ENCODE measurements at regions not wholly inside any gene's neighbourhood (a gene's known extent, or its start where the extent isn't known, plus 50 kb on each side); places are given as distances from the start of the nearest gene placed in this dataset.

DNA sequence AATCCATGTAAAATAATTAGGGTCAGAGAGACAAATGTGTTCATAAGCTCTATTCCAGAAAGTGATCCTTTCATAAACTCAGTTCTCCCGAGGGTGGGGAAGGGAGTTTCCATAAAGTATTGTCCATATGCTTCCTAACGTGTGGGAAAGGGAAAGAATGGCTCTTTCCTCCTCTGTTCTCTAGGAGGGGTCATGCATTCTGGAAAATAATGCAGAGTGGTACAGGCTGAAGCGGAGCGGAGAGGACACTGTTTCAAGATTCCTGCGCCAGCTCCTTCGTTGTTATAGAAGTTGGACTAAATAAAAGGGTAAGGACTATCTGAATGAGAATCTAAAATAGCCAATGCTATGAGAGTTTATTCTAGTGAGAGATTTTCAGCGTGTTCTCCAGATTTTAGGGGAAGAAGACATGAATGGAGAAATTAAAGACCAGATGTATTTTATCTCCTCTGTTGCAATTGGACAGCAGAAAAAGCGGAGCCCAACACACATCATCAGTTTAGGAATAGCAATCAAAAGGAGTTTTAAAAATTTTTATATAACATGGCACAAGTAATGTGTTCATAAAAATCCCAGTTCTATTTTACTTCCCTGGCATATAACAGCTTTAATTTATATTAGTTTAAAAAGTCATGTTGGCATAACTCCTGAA, 166.9 kb upstream of the MPDZ start:
- H3K79me1 ChIP-seq (ENCODE audit: insufficient read depth, low read depth, low read length, poor library complexity, severe bottlenecking) = no peaks in the 10 kb centered on the region
- no peak overlapping the region for H3K4me3 Mint-ChIP-seq
- no peak overlapping the region for H4K5ac ChIP-seq (ENCODE audit: insufficient read length, low read depth, low read length)
- H3K23me2 ChIP-seq (ENCODE audit: insufficient read length, low read depth, low read length, poor library complexity, severe bottlenecking) = no peaks in the 10 kb centered on the region
- no peak overlapping the region for H3K23ac ChIP-seq (ENCODE audit: insufficient read length, low read depth, low read length)
- H2BK120ac ChIP-seq (ENCODE audit: low read depth, low read length, poor library complexity, severe bottlenecking) = no peak overlapping the region
- no peak overlapping the region for H2BK20ac ChIP-seq (ENCODE audit: low read depth, low read length, poor library complexity, severe bottlenecking)
- no peaks in the 10 kb centered on the region for H3K9me3 ChIP-seq (ENCODE audit: control insufficient read depth, low read depth, low read length)
- no peak for DNase-seq
- H3K27ac ChIP-seq (ENCODE audit: insufficient read length, low read depth, low read length) = no peak overlapping the region
- H2BK15ac ChIP-seq (ENCODE audit: low read depth, low read length) = no peak overlapping the region
- H2AFZ ChIP-seq (ENCODE audit: low read length) = no peak overlapping the region
- H3K4me1 Mint-ChIP-seq = peaks cover 22 to 24% of the 10 kb centered on the region in 2 experiments
- H3K36me3 Mint-ChIP-seq (ENCODE audit: insufficient read depth in 1 of 3, low read depth in 3 of 3) = no peaks in the 10 kb centered on the region
- no CpG with 5 or more reads among the region's 8 CpGs for WGBS (ENCODE audit: extremely low coverage, insufficient read length, low lambda C conversion rate)
- H3K4ac ChIP-seq (ENCODE audit: low read depth, low read length) = no peak overlapping the region
- TF ChIP-seq, protein P1, sequence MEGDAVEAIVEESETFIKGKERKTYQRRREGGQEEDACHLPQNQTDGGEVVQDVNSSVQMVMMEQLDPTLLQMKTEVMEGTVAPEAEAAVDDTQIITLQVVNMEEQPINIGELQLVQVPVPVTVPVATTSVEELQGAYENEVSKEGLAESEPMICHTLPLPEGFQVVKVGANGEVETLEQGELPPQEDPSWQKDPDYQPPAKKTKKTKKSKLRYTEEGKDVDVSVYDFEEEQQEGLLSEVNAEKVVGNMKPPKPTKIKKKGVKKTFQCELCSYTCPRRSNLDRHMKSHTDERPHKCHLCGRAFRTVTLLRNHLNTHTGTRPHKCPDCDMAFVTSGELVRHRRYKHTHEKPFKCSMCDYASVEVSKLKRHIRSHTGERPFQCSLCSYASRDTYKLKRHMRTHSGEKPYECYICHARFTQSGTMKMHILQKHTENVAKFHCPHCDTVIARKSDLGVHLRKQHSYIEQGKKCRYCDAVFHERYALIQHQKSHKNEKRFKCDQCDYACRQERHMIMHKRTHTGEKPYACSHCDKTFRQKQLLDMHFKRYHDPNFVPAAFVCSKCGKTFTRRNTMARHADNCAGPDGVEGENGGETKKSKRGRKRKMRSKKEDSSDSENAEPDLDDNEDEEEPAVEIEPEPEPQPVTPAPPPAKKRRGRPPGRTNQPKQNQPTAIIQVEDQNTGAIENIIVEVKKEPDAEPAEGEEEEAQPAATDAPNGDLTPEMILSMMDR (conservative IDR thresholded peaks at IDR 0.05) = no peak
- H3K9me3 Mint-ChIP-seq = no peaks in the 10 kb centered on the region
- no peak overlapping the region for H3K9ac ChIP-seq (ENCODE audit: extremely low read depth, insufficient read length, low read length)
- H2BK5ac ChIP-seq (ENCODE audit: insufficient read length, low read length) = no peak overlapping the region
- no peak overlapping the region for H4K8ac ChIP-seq (replicated peaks; ENCODE audit: insufficient read length, low read depth, low read length)
- no peak overlapping the region for H2AK5ac ChIP-seq (ENCODE audit: insufficient read length, low read length)
- H3K27me3 ChIP-seq (ENCODE audit: insufficient read depth, low read length) = no peaks in the 10 kb centered on the region
- H3K27ac Mint-ChIP-seq = no peak overlapping the region
- H4K91ac ChIP-seq (ENCODE audit: insufficient read length, low read depth, low read length) = no peak overlapping the region
- no peak overlapping the region for H3K4me2 ChIP-seq (ENCODE audit: insufficient read depth, insufficient read length, low read length)
- H2BK12ac ChIP-seq (ENCODE audit: insufficient read length, low read depth, low read length) = no peak overlapping the region
- H3K27me3 Mint-ChIP-seq (ENCODE audit: low read depth) = no peaks in the 10 kb centered on the region
- H3T11ph ChIP-seq (ENCODE audit: low read length) = no peak overlapping the region
- H3K56ac ChIP-seq (ENCODE audit: insufficient read length, low read depth, low read length) = no peak overlapping the region
- no peak overlapping the region for H3K18ac ChIP-seq (ENCODE audit: insufficient read length, low read depth, low read length)
- no peaks in the 10 kb centered on the region for H3K79me2 ChIP-seq (ENCODE audit: insufficient read depth, low read length)
- H3K4me1 ChIP-seq (ENCODE audit: insufficient read depth, low read length) = peaks cover 2% of the 10 kb centered on the region; the same call in 1 of the 2 replicates
- H4K20me1 ChIP-seq (ENCODE audit: control insufficient read depth, insufficient read depth, insufficient read length) = no peaks in the 10 kb centered on the region
- no peak overlapping the region for H3K14ac ChIP-seq (ENCODE audit: insufficient read depth, low read length)
